GM10248 (cell line): ENCODE measurements at regions not wholly inside any gene's neighbourhood (a gene's known extent, or its start where the extent isn't known, plus 50 kb on each side); places are given as distances from the start of the nearest gene placed in this dataset.

Experiments
- CTCF ChIA-PET: fragments of 300-600 bp; sonication (Branson Sonifier 250); formaldehyde crosslinking; extraction: SDS; loops from one replicate; lab custom pipeline; 2021; ENCODE audit warnings: antibody characterized with exemption; lab: Yijun Ruan, JAX
- POLR2A ChIA-PET: fragments of 350-650 bp; sonication (Branson Sonifier 250); formaldehyde crosslinking; extraction: SDS; loops from one replicate; lab custom pipeline; 2020; ENCODE audit warnings: antibody characterized with exemption; lab: Yijun Ruan, JAX
- DNase-seq: peaks from one replicate; pipeline ENCODE4 v3.0.0; 2012; ENCODE audit errors: extremely low spot score
- TF ChIP-seq, protein P1 (sequence below): IDR thresholded peaks from 2 replicates; pipeline ENCODE4 v1.5.1; 2012; ENCODE audit warnings: mild to moderate bottlenecking, low read depth; ENCODE audit errors: extremely low read depth, missing control alignments, control extremely low read depth

DNA sequence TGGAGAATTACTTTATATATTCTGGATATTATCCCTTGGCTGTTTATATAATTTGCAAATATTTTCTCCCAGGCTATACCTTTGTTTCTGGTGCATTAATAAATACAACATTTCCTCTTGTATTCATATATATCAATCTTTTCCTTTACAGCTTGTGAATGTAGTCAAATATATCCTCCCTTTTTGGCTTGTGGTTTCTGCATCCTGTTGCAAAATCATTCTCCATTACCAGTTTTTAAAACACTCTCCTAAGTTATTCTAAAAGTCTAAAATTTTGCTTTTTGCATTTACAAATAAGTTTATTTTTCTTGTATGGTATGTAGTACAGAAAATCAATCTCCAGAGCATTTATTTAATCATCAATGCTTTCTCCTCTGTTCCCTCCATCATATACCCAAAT lies 909.4 kb downstream of the ADGRL2 start:
- ChIA-PET CTCF (no interaction called here), POLR2A (no interaction called here)
- DNase-seq: no peak
- TF ChIP-seq, protein P1, sequence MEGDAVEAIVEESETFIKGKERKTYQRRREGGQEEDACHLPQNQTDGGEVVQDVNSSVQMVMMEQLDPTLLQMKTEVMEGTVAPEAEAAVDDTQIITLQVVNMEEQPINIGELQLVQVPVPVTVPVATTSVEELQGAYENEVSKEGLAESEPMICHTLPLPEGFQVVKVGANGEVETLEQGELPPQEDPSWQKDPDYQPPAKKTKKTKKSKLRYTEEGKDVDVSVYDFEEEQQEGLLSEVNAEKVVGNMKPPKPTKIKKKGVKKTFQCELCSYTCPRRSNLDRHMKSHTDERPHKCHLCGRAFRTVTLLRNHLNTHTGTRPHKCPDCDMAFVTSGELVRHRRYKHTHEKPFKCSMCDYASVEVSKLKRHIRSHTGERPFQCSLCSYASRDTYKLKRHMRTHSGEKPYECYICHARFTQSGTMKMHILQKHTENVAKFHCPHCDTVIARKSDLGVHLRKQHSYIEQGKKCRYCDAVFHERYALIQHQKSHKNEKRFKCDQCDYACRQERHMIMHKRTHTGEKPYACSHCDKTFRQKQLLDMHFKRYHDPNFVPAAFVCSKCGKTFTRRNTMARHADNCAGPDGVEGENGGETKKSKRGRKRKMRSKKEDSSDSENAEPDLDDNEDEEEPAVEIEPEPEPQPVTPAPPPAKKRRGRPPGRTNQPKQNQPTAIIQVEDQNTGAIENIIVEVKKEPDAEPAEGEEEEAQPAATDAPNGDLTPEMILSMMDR: no peak

- DNase-seq: no peak
Measured at GRCh38 chr1:82707681-82708080, 906.9 kb downstream of the ADGRL2 start.

DNA sequence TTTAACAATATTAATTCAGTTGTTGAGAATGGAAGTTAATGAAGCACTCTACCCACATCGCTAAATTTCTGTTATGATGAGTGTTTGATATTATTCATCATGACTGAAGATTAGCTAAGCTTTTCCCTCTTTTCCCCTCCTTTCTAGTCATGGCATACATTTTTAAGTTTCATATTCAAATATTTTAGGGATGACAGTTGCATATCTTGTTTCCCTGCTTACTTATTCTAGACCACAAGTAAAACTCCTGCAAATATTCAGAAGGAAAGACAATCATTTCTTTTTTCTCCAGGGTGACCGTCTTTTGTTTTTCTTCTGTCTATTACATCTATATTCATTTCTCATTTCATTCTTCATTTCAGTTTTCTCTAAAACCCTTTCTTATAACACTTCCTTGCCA lies 906.0 kb downstream of the ADGRL2 start:
- no peak for DNase-seq
- ChIA-PET CTCF (interaction anchor here (1.1 to 1.6 kb wide), 2 partner anchors 9 to 11 kb away, joined by 3 read pairs; no protein-coding TSS in a partner anchor), POLR2A (no interaction called here)
- TF ChIP-seq, protein P1: no peak

More at GRCh38 chr1:82707681-82708080, 906.9 kb downstream of the ADGRL2 start:
- ChIA-PET CTCF (interaction anchor here (1.6 kb wide), 1 partner anchor 10 kb away, joined by 3 read pairs; no protein-coding TSS in a partner anchor), POLR2A (no interaction called here)
- TF ChIP-seq, protein P1: no peak

- POLR2A ChIA-PET: no interaction called here
Measured at GRCh38 chr1:82704966-82705365, 904.2 kb downstream of the ADGRL2 start.

GRCh38 chr1:82704393-82704792 lies 903.7 kb downstream of the ADGRL2 start:
- CTCF ChIA-PET: no interaction called here
- TF ChIP-seq, protein P1: no peak

More at GRCh38 chr1:82704966-82705365, 904.2 kb downstream of the ADGRL2 start:
- no peak for DNase-seq
- CTCF ChIA-PET: interaction anchor here (1.0 kb wide), 1 partner anchor 17 kb away, joined by 3 read pairs; no protein-coding TSS in a partner anchor
- TF ChIP-seq, protein P1: no peak

DNA sequence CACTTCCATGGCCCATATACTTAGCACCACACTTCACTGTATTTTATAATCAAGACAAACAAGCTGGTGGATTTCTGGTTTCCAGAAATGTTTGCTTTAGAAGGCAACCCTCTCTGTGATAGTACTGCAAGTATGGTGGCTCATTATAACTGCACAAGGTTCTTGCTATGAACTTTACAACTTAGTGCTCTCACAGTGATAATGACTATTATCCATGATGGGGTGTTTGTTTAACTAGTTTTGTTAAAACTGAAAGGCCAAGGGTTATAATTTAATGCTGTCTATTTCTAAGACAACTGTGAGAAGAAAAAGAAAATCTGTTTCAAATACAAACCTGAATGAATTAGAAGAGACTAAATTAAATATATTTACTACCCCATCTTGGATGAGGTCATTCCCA lies 903.2 kb downstream of the ADGRL2 start:
- CTCF ChIA-PET: no interaction called here
- TF ChIP-seq, protein P1: no peak
- POLR2A ChIA-PET: no interaction called here
- DNase-seq: no peak

More at GRCh38 chr1:82704393-82704792, 903.7 kb downstream of the ADGRL2 start:
- POLR2A ChIA-PET: no interaction called here
- DNase-seq: no peak
